Endothelial cell of umbilical vein (primary cell): ENCODE measurements at regions not wholly inside any gene's neighbourhood (a gene's known extent, or its start where the extent isn't known, plus 50 kb on each side); places are given as distances from the start of the nearest gene placed in this dataset.

Source experiments
- BruUV-seq: library from RNA; stranded (reverse); fragments of 400-500 nt; replicated peaks from 2 replicates; lab custom pipeline; 2021; lab: Mats Ljungman, UMichigan
- CTCF ChIA-PET: fragments of 300-600, 350-600 bp; sonication (Branson Sonifier 250); formaldehyde crosslinking; loops from one replicate; lab custom pipeline; 2021; ENCODE audit warnings: antibody characterized with exemption, inconsistent platforms; lab: Charles Lee
- POLR2A ChIA-PET: fragments of 300-600, 350-600 bp; sonication (Branson Sonifier 250); formaldehyde crosslinking; loops from one replicate; lab custom pipeline; 2021; ENCODE audit warnings: antibody characterized with exemption, inconsistent platforms; lab: Charles Lee
- DNase-seq: peaks from one replicate; pipeline ENCODE4 v3.0.0-alpha.2; 2011; ENCODE audit warnings: low read depth, low spot score
- FAIRE-seq: peaks from 2 replicates; lab custom pipeline; 2011; peaks lifted over from hg19 to GRCh38; lab: Jason Lieb, UNC
- H2AFZ ChIP-seq: 2 replicates; pipeline ENCODE4 v1.6.0; 2012; ENCODE audit warnings: low read depth, low read length, control low read depth, inconsistent platforms
- H3K27ac ChIP-seq: 2 replicates; pipeline ENCODE4 v1.5.1; 2011; ENCODE audit warnings: low read depth, mild to moderate bottlenecking, control low read depth, low read length, moderate library complexity; ENCODE audit not compliant: insufficient read depth
- H3K27me3 ChIP-seq, 2 experiments: 2 replicates each; pipeline versions ENCODE4 v1.6.0 to v1.6.1; 2011; ENCODE audit warnings: low read length in 2 of 2, mixed read lengths in 1 of 2; ENCODE audit not compliant: control insufficient read depth in 2 of 2, insufficient read depth in 2 of 2
- H3K36me3 ChIP-seq, 2 experiments: 2 replicates in 1 of 2; 3 replicates in 1 of 2; pipeline ENCODE4 v1.5.1; 2011; ENCODE audit warnings: low read length in 2 of 2, mild to moderate bottlenecking in 1 of 2, moderate library complexity in 1 of 2; ENCODE audit not compliant: control insufficient read depth in 2 of 2, insufficient read depth in 2 of 2; ENCODE audit errors: extremely low read depth in 1 of 2
- H3K4me1 ChIP-seq: 3 replicates; pipeline ENCODE4 v1.5.1; 2011; ENCODE audit warnings: mild to moderate bottlenecking, low read length; ENCODE audit not compliant: control insufficient read depth, insufficient read depth; ENCODE audit errors: extremely low read depth
- H3K4me2 ChIP-seq: 2 replicates; pipeline ENCODE4 v1.6.1; 2011; ENCODE audit warnings: low read length, control low read depth, mixed read lengths; ENCODE audit not compliant: insufficient read depth
- H3K4me3 ChIP-seq, 3 experiments: fragments of 200-600 bp in 1 of 3; sonication (generic), shearing (Covaris generic) in 1 of 3; replicated peaks in 1 of 3; 2 replicates each; pipeline ENCODE4 v1.5.1; 2011 to 2016; ENCODE audit warnings: control low read depth in 3 of 3, low read length in 3 of 3, mild to moderate bottlenecking in 2 of 3, inconsistent platforms in 1 of 3, low read depth in 1 of 3, moderate library complexity in 1 of 3; ENCODE audit not compliant: insufficient read depth in 1 of 3
- H3K79me2 ChIP-seq: 2 replicates; pipeline ENCODE4 v1.6.0; 2012; ENCODE audit warnings: low read length, inconsistent platforms; ENCODE audit not compliant: control insufficient read depth, insufficient read depth
- H3K9ac ChIP-seq: replicated peaks from 2 replicates; pipeline ENCODE3; 2011; ENCODE audit warnings: low read length, control low read depth; ENCODE audit not compliant: insufficient read depth; ENCODE audit errors: extremely low read depth
- H3K9me1 ChIP-seq: replicated peaks from 3 replicates; pipeline ENCODE4 v1.6.0; 2011; ENCODE audit warnings: mild to moderate bottlenecking, low read length; ENCODE audit not compliant: control insufficient read depth, insufficient read depth; ENCODE audit errors: extremely low read depth
- H3K9me3 ChIP-seq: replicated peaks from 2 replicates; pipeline ENCODE4 v1.5.1; 2012; ENCODE audit warnings: low read length, inconsistent platforms; ENCODE audit not compliant: control insufficient read depth, insufficient read depth
- H4K20me1 ChIP-seq: replicated peaks from 2 replicates; pipeline ENCODE3; 2011; ENCODE audit warnings: mild to moderate bottlenecking, low read length; ENCODE audit not compliant: control insufficient read depth, insufficient read depth; ENCODE audit errors: extremely low read depth
- CTCF ChIP-seq, 2 donors: IDR thresholded peaks; 1 replicate in 1 of 2; 2 replicates in 1 of 2; pipeline ENCODE4 v1.5.1; 2011; ENCODE audit warnings: low read length in 2 of 2, mild to moderate bottlenecking in 2 of 2, moderate library complexity in 2 of 2, control low read depth in 1 of 2, inconsistent platforms in 1 of 2, low read depth in 1 of 2; ENCODE audit not compliant: insufficient read depth in 1 of 2; ENCODE audit errors: extremely low read depth in 1 of 2
- EZH2 ChIP-seq: IDR thresholded peaks from 2 replicates; pipeline ENCODE4 v1.6.1; 2012; ENCODE audit warnings: borderline replicate concordance, low read depth, mild to moderate bottlenecking, moderate library complexity, low read length, inconsistent platforms; ENCODE audit not compliant: severe bottlenecking
- FOS ChIP-seq: IDR thresholded peaks from 2 replicates; pipeline ENCODE4 v1.6.1; 2011; ENCODE audit warnings: mild to moderate bottlenecking, low read length, moderate library complexity, borderline replicate concordance; ENCODE audit not compliant: insufficient read depth
- GATA2 ChIP-seq: IDR thresholded peaks from 2 replicates; pipeline ENCODE4 v1.7.0; 2011; ENCODE audit warnings: low read depth, mild to moderate bottlenecking, moderate library complexity, mixed read lengths, low read length; ENCODE audit not compliant: insufficient read length, insufficient read depth
- JUN ChIP-seq: IDR thresholded peaks from 2 replicates; pipeline ENCODE4 v1.6.1; 2011; ENCODE audit warnings: borderline replicate concordance, low read depth; ENCODE audit not compliant: insufficient read length, insufficient read depth
- MAX ChIP-seq: IDR thresholded peaks from 2 replicates; pipeline ENCODE4 v1.6.1; 2011; ENCODE audit not compliant: insufficient read depth, insufficient read length
- MYC ChIP-seq: IDR thresholded peaks from one replicate; pipeline ENCODE4 v1.6.1; 2011; ENCODE audit warnings: mild to moderate bottlenecking, low read depth, low read length
- POLR2A ChIP-seq: IDR thresholded peaks from 2 replicates; pipeline ENCODE4 v1.6.1; 2012; ENCODE audit warnings: low read depth, mild to moderate bottlenecking, control low read depth, low read length
- POLR2AphosphoS5 ChIP-seq: IDR thresholded peaks from 2 replicates; pipeline ENCODE4 v1.6.1; 2012; ENCODE audit warnings: low read depth, mild to moderate bottlenecking, control low read depth, low read length, moderate library complexity; ENCODE audit not compliant: insufficient read depth
- dilution Hi-C: fragments of 300-500 bp; cut with MboI; formaldehyde crosslinking; loops from one replicate; pipeline ENCODE4 v1.15.0; 2019; ENCODE audit warnings: low sequenced_read_pairs; ENCODE audit not compliant: extremely low pct_ligation_motif_present
- intact Hi-C: fragments of 100-400 bp; cut with micrococcal nuclease; formaldehyde crosslinking; loops from one replicate; pipeline ENCODE4 v1.10.0; 2022

GRCh38 chr10:21405981-21406380 lies 119.5 kb downstream of the SKIDA1 start:
- no peaks in the 10 kb centered on the region for H3K79me2 ChIP-seq
- dilution Hi-C loops: no loop called here
- no peaks in the 10 kb centered on the region for H3K36me3 ChIP-seq
- ChIA-PET POLR2A (no interaction called here), CTCF (interaction anchor here (1.4 kb wide), 1 partner anchor 33 kb away, joined by 5 read pairs; no protein-coding TSS in a partner anchor)
- H2AFZ ChIP-seq: no peak overlapping the region
- no peaks in the 10 kb centered on the region for H3K9me3 ChIP-seq
- no peak overlapping the region for H3K4me3 ChIP-seq
- no peak overlapping the region for H3K27ac ChIP-seq
- peaks cover 8% of the 10 kb centered on the region for H3K4me1 ChIP-seq
- TF ChIP-seq POLR2A: no peak
- TF ChIP-seq JUN: no peak
- no peak for TF ChIP-seq MYC
- no peak for TF ChIP-seq MAX
- TF ChIP-seq CTCF (IDR thresholded peaks at IDR 0.05; ENCODE audit: extremely low read depth in 1 of 2, insufficient read depth in 1 of 2, low read depth in 1 of 2, low read length in 2 of 2): no peak
- no peak for TF ChIP-seq FOS
- no peak for TF ChIP-seq GATA2
- no peak for TF ChIP-seq EZH2
- TF ChIP-seq POLR2AphosphoS5: no peak
- H3K27me3 ChIP-seq: no peaks in the 10 kb centered on the region
- H3K9ac ChIP-seq: no peak overlapping the region
- H4K20me1 ChIP-seq: no peaks in the 10 kb centered on the region
- FAIRE-seq (no peak), DNase-seq (no peak)
- H3K4me2 ChIP-seq: no peak overlapping the region
- BruUV-seq: no TSS peak
- H3K9me1 ChIP-seq: no peaks in the 10 kb centered on the region
- intact Hi-C loops: loop anchor here (2.0 kb wide), 1 partner anchor 75 kb away; no protein-coding TSS in a partner anchor
